GM12864 (cell line): ENCODE measurements at regions not wholly inside any gene's neighbourhood (a gene's known extent, or its start where the extent isn't known, plus 50 kb on each side); places are given as distances from the start of the nearest gene placed in this dataset.

Experiments used
- DNase-seq: peaks from one replicate; pipeline ENCODE4 v3.0.0-alpha.2; 2011; ENCODE audit warnings: low read depth
- H3K4me3 ChIP-seq: 2 replicates; pipeline ENCODE4 v1.5.1; 2011; ENCODE audit warnings: mild to moderate bottlenecking, low read depth, low read length, control low read depth
- TF ChIP-seq, protein P1 (sequence below): IDR thresholded peaks from 2 replicates; pipeline ENCODE4 v1.5.1; 2011; ENCODE audit warnings: low read depth, mild to moderate bottlenecking, moderate library complexity, low read length, control low read depth, inconsistent platforms; ENCODE audit errors: missing control alignments

DNA sequence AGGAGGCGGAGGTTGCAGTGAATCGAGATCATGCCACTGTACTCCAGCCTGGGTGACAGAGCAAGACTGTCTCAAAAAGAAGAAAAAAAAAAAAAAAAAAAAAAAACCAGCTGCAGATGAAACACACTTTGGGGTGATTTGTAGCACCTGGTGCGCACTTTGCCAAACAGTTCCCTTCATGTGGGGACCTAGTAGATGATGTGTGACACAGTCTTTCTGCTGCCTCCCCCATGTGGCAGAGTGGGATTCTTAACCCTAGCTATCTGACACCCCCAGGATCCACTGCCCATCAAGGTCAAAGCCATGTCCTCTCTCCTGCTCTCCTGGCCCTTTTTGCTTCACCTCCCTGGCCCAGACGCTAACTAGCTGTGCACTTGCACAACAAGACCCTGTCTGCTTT, 52.1 kb upstream of the PDZD8 start:
- DNase-seq = no peak
- no peak overlapping the region for H3K4me3 ChIP-seq
- TF ChIP-seq, protein P1, sequence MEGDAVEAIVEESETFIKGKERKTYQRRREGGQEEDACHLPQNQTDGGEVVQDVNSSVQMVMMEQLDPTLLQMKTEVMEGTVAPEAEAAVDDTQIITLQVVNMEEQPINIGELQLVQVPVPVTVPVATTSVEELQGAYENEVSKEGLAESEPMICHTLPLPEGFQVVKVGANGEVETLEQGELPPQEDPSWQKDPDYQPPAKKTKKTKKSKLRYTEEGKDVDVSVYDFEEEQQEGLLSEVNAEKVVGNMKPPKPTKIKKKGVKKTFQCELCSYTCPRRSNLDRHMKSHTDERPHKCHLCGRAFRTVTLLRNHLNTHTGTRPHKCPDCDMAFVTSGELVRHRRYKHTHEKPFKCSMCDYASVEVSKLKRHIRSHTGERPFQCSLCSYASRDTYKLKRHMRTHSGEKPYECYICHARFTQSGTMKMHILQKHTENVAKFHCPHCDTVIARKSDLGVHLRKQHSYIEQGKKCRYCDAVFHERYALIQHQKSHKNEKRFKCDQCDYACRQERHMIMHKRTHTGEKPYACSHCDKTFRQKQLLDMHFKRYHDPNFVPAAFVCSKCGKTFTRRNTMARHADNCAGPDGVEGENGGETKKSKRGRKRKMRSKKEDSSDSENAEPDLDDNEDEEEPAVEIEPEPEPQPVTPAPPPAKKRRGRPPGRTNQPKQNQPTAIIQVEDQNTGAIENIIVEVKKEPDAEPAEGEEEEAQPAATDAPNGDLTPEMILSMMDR = no peak

DNA sequence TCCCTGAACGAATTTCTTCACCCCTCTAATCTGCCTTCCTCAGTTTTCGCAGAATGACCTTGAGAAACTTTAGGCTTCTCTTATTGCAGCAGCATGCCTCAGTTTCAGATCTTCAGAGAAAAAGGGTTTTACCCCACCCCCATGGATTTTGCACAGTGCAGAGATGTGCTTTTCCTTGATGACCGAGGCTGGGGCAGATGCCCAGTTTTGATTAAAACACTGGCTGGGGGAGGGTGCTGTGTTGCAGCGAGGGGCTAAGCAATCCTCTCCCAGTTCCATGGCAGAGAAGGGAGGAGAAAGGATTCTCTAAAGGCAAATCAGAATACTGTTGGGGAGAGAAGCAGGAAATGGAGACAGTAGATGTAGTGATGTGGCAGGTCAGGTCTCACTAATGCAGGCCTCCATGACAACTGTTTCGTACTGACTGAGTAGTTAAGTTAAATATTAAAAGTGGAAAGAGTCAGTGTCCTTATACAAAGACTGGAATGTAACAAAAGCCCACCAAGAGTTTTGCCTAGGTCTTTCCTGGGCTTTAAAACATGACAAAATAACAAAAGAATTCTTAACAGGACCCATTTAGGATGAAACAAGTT, 50.8 kb upstream of the PDZD8 start:
- TF ChIP-seq, protein P1 = no peak
- no peak for DNase-seq
- no peak overlapping the region for H3K4me3 ChIP-seq

DNA sequence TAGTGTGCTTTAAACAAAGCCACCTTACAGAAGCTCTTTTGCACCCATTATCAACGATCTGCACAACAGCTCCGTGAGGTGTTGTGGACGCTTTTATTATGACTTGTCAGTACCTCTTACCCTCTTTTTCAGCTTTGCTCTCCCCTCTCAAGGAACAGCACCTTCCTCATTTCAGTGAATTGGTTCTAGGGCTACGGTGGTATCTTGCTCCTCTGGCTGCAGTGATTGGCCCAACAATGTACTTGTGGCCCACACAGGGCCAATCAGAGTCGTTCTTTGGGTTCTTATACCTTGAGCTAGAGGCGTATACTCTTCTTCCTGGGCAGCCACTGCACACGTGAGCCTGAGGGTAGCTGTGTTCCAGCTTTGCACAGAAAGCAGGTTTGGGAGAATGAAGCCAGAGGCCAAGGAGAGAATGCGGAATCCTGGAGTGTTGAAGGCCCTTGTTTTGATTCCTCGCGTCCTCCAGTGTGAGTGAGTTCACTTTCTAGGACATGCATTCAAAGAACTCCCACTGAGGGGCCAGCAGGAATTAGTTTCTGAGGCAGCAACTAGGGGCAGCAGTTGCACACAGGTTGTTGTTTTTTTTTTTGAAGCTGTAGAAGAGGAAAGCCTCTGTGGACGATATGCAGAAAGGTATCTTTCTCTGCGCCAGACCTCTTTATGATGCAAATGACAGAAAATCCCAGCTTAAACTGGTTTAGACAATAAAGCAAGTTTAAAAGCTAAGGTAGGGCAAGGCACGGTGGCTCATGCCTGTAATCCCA, 49.8 kb upstream of the PDZD8 start:
- TF ChIP-seq, protein P1 = no peak
- no peak overlapping the region for H3K4me3 ChIP-seq
- DNase-seq = no peak
